ENCODE measurements at regions not wholly inside any gene's neighbourhood (a gene's known extent, or its start where the extent isn't known, plus 50 kb on each side); places are given as distances from the start of the nearest gene placed in this dataset.

GRCh38 chr10:84829131-84829530 lies 500.7 kb downstream of the CCSER2 start:
- BruUV-seq (replicated peaks), result no TSS peak
- CTCF ChIA-PET, result no interaction called here
- Histone ChIP-seq H3K18ac (ENCODE audit: low read depth, low read length) (no peak overlapping the region), H2BK20ac (ENCODE audit: low read depth, low read length) (no peak overlapping the region), H3K79me1 (ENCODE audit: low read depth in 1 of 2, low read length in 2 of 2) (no peaks in the 10 kb centered on the region), H4K91ac (ENCODE audit: insufficient read depth, low read depth, low read length) (no peak overlapping the region), H3K9me3 (ENCODE audit: control insufficient read depth, insufficient read depth, low read length) (peaks cover 8% of the 10 kb centered on the region; the same call in 1 of the 2 replicates), H4K8ac (ENCODE audit: low read depth in 2 of 2, low read length in 2 of 2) (no peak overlapping the region), H2BK5ac (ENCODE audit: low read depth, low read length, poor library complexity, severe bottlenecking) (no peak overlapping the region), H3K23ac (ENCODE audit: low read depth, low read length) (no peak overlapping the region), H2AFZ (replicated peaks; ENCODE audit: low read length, poor library complexity) (no peak overlapping the region), H3K4me1 (ENCODE audit: control insufficient read depth, insufficient read depth, low read length) (no peaks in the 10 kb centered on the region), H2BK120ac (ENCODE audit: low read depth, low read length) (no peak overlapping the region), H2BK15ac (ENCODE audit: low read depth, low read length) (no peak overlapping the region), H3K4me2 (ENCODE audit: low read depth, low read length) (no peak overlapping the region), H3K27me3 (ENCODE audit: control insufficient read depth, insufficient read depth, low read length) (no peaks in the 10 kb centered on the region), H3K9me1 (ENCODE audit: insufficient read depth, low read length) (no peaks in the 10 kb centered on the region), H2AK5ac (ENCODE audit: low read depth, low read length) (no peak overlapping the region), H3K27ac (ENCODE audit: insufficient read depth, low read length) (no peak overlapping the region), H3K14ac (replicated peaks; ENCODE audit: low read depth, low read length) (no peak overlapping the region), H3K56ac (ENCODE audit: extremely low read depth, insufficient read depth, low read length) (no peak overlapping the region), H3K4me3 (ENCODE audit: insufficient read depth, low read depth, low read length) (no peak overlapping the region), H4K5ac (ENCODE audit: low read depth, low read length) (no peak overlapping the region), H4K20me1 (ENCODE audit: insufficient read depth, low read length) (no peaks in the 10 kb centered on the region), H3K4ac (ENCODE audit: low read depth, low read length) (no peak overlapping the region), H2AK9ac (replicated peaks; ENCODE audit: low read depth, low read length, poor library complexity) (no peak overlapping the region), H3K36me3 (ENCODE audit: control insufficient read depth, insufficient read depth, low read length) (no peaks in the 10 kb centered on the region), H3K9ac (ENCODE audit: low read depth, low read length) (no peak overlapping the region)
- dilution Hi-C loops (cut with HindIII; ENCODE audit: low sequenced_read_pairs, unreplicated experiment) (no loop called here), in situ Hi-C loops (cut with MboI; ENCODE audit: low sequenced_read_pairs) (no loop called here), intact Hi-C loops (cut with micrococcal nuclease) (no loop called here)
- TF ChIP-seq RFX5 (IDR thresholded peaks at IDR 0.05; ENCODE audit: low read depth, low read length) (no peak), SMC3 (IDR thresholded peaks at IDR 0.05; ENCODE audit: low read depth, low read length) (no peak), FOS (IDR thresholded peaks at IDR 0.05; ENCODE audit: low read depth, low read length) (no peak), RAD21 (IDR thresholded peaks at IDR 0.05; ENCODE audit: low read length) (no peak), CEBPB (IDR thresholded peaks at IDR 0.05; ENCODE audit: low read depth, low read length) (no peak), BHLHE40 (IDR thresholded peaks at IDR 0.05; ENCODE audit: low read depth, low read length) (no peak), CTCF (conservative IDR thresholded peaks at IDR 0.05; ENCODE audit: low read depth, low read length) (no peak), MAFK (IDR thresholded peaks at IDR 0.05; ENCODE audit: low read depth, low read length) (no peak), POLR2A (IDR thresholded peaks at IDR 0.05; ENCODE audit: low read depth, low read length) (no peak), RCOR1 (IDR thresholded peaks at IDR 0.05; ENCODE audit: insufficient replicate concordance, low read length) (no peak)
- TF ChIP-seq, protein P1, sequence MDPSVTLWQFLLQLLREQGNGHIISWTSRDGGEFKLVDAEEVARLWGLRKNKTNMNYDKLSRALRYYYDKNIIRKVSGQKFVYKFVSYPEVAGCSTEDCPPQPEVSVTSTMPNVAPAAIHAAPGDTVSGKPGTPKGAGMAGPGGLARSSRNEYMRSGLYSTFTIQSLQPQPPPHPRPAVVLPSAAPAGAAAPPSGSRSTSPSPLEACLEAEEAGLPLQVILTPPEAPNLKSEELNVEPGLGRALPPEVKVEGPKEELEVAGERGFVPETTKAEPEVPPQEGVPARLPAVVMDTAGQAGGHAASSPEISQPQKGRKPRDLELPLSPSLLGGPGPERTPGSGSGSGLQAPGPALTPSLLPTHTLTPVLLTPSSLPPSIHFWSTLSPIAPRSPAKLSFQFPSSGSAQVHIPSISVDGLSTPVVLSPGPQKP (IDR thresholded peaks at IDR 0.05; ENCODE audit: borderline replicate concordance, low read depth, low read length), result no peak
- POLR2A ChIA-PET (ENCODE audit: unreplicated experiment), result no interaction called here
- ATAC-seq (ENCODE audit: low read depth), result no peak
- no CpG with 5 or more reads among the region's 7 CpGs for WGBS, 2 experiments (ENCODE audit: extremely low coverage in 2 of 2, insufficient read length in 1 of 2)
- DNase-seq, result no peak
